HEK293 (cell line): ENCODE measurements at regions not wholly inside any gene's neighbourhood (a gene's known extent, or its start where the extent isn't known, plus 50 kb on each side); places are given as distances from the start of the nearest gene placed in this dataset.

Source experiments
- KLF10 ChIP-seq: fragments of 450-650 bp; IDR thresholded peaks from 2 replicates; pipeline ENCODE4 v1.5.1; 2018; ENCODE audit warnings: missing biosample characterization, mild to moderate bottlenecking, missing genetic modification characterization
- KLF7 ChIP-seq: fragments of 450-650 bp; formaldehyde crosslinking; IDR thresholded peaks from 2 replicates; pipeline ENCODE4 v1.5.1; 2016; ENCODE audit warnings: missing biosample characterization, missing genetic modification characterization, borderline replicate concordance
- SETDB1 ChIP-seq: IDR thresholded peaks from one replicate; pipeline ENCODE4 v1.6.1; 2017; ENCODE audit warnings: mild to moderate bottlenecking, low read length, moderate library complexity, mixed read lengths; ENCODE audit not compliant: insufficient read length
- TRIM28 ChIP-seq: IDR thresholded peaks from 2 replicates; pipeline ENCODE4 v1.6.1; 2011; ENCODE audit warnings: low read length, control low read depth, borderline replicate concordance
- YY1 ChIP-seq: fragments of 450-650 bp; formaldehyde crosslinking; IDR thresholded peaks from 2 replicates; pipeline ENCODE4 v1.5.1; 2018; ENCODE audit warnings: missing biosample characterization, missing genetic modification characterization
- ZBTB20 ChIP-seq: fragments of 450-650 bp; formaldehyde crosslinking; IDR thresholded peaks from 2 replicates; pipeline ENCODE4 v1.5.1; 2016; ENCODE audit warnings: missing biosample characterization, missing genetic modification characterization
- ZBTB21 ChIP-seq: fragments of 450-650 bp; formaldehyde crosslinking; IDR thresholded peaks from 2 replicates; pipeline ENCODE4 v1.5.1; 2017; ENCODE audit warnings: missing biosample characterization, missing genetic modification characterization
- ZFP37 ChIP-seq: fragments of 450-650 bp; formaldehyde crosslinking; IDR thresholded peaks from 2 replicates; pipeline ENCODE4 v1.5.1; 2016; ENCODE audit warnings: missing biosample characterization, missing genetic modification characterization
- ZIC2 ChIP-seq: fragments of 450-650 bp; formaldehyde crosslinking; IDR thresholded peaks from 2 replicates; pipeline ENCODE4 v1.5.1; 2016; ENCODE audit warnings: missing biosample characterization, missing genetic modification characterization
- ZNF211 ChIP-seq: fragments of 450-650 bp; formaldehyde crosslinking; IDR thresholded peaks from 2 replicates; pipeline ENCODE4 v1.5.1; 2016; ENCODE audit warnings: low read depth, missing biosample characterization, missing genetic modification characterization
- ZNF24 ChIP-seq: fragments of 450-650 bp; formaldehyde crosslinking; IDR thresholded peaks from 2 replicates; pipeline ENCODE4 v1.5.1; 2016; ENCODE audit warnings: missing biosample characterization, missing genetic modification characterization
- ZNF248 ChIP-seq: fragments of 450-650 bp; formaldehyde crosslinking; IDR thresholded peaks from 2 replicates; pipeline ENCODE4 v1.5.1; 2017; ENCODE audit warnings: missing biosample characterization, missing genetic modification characterization
- ZNF350 ChIP-seq: fragments of 450-650 bp; formaldehyde crosslinking; IDR thresholded peaks from 2 replicates; pipeline ENCODE4 v1.5.0; 2017; ENCODE audit warnings: missing biosample characterization, mild to moderate bottlenecking, missing genetic modification characterization
- ZNF354C ChIP-seq: fragments of 450-650 bp; formaldehyde crosslinking; IDR thresholded peaks from 2 replicates; pipeline ENCODE4 v1.5.1; 2016; ENCODE audit warnings: missing biosample characterization, missing genetic modification characterization, low read depth, borderline replicate concordance
- ZNF404 ChIP-seq: fragments of 450-650 bp; formaldehyde crosslinking; IDR thresholded peaks from 2 replicates; pipeline ENCODE4 v1.5.1; 2017; ENCODE audit warnings: missing biosample characterization, missing genetic modification characterization
- ZNF433 ChIP-seq: fragments of 450-650 bp; formaldehyde crosslinking; IDR thresholded peaks from 2 replicates; pipeline ENCODE4 v1.5.1; 2016; ENCODE audit warnings: missing biosample characterization, missing genetic modification characterization, low read depth
- ZNF548 ChIP-seq: fragments of 450-650 bp; formaldehyde crosslinking; IDR thresholded peaks from 2 replicates; pipeline ENCODE4 v1.5.1; 2016; ENCODE audit warnings: missing biosample characterization, missing genetic modification characterization
- ZNF560 ChIP-seq: fragments of 450-650 bp; formaldehyde crosslinking; IDR thresholded peaks from 2 replicates; pipeline ENCODE4 v1.5.1; 2017; ENCODE audit warnings: missing biosample characterization, missing genetic modification characterization, borderline replicate concordance
- ZNF600 ChIP-seq: fragments of 450-650 bp; formaldehyde crosslinking; IDR thresholded peaks from 2 replicates; pipeline ENCODE4 v1.5.1; 2016; ENCODE audit warnings: missing biosample characterization, missing genetic modification characterization
- ZNF654 ChIP-seq: fragments of 450-650 bp; formaldehyde crosslinking; IDR thresholded peaks from 2 replicates; pipeline ENCODE4 v1.5.1; 2016; ENCODE audit warnings: low read depth, missing biosample characterization, missing genetic modification characterization
- ZNF776 ChIP-seq: fragments of 450-650 bp; formaldehyde crosslinking; IDR thresholded peaks from 2 replicates; pipeline ENCODE4 v1.5.0; 2017; ENCODE audit warnings: missing biosample characterization, missing genetic modification characterization, borderline replicate concordance
- ZNF791 ChIP-seq: fragments of 450-650 bp; formaldehyde crosslinking; IDR thresholded peaks from 2 replicates; pipeline ENCODE4 v1.5.1; 2016; ENCODE audit warnings: missing biosample characterization, missing genetic modification characterization
- ZSCAN16 ChIP-seq: fragments of 450-650 bp; formaldehyde crosslinking; IDR thresholded peaks from 2 replicates; pipeline ENCODE4 v1.5.1; 2016; ENCODE audit warnings: missing biosample characterization, missing genetic modification characterization
- ZXDB ChIP-seq: fragments of 450-650 bp; formaldehyde crosslinking; IDR thresholded peaks from 2 replicates; pipeline ENCODE4 v1.5.1; 2016; ENCODE audit warnings: missing biosample characterization, missing genetic modification characterization
- TF ChIP-seq, protein P1 (sequence below): fragments of 450-650 bp; IDR thresholded peaks from 2 replicates; pipeline ENCODE4 v1.5.1; 2018; ENCODE audit warnings: missing biosample characterization, missing genetic modification characterization
- TF ChIP-seq, protein P2 (sequence below): fragments of 450-650 bp; formaldehyde crosslinking; IDR thresholded peaks from 2 replicates; pipeline ENCODE4 v1.5.1; 2016; ENCODE audit warnings: missing biosample characterization, missing genetic modification characterization
- TF ChIP-seq, protein P3 (sequence below): fragments of 450-650 bp; formaldehyde crosslinking; conservative IDR thresholded peaks from 2 replicates; pipeline ENCODE4 v1.5.1; 2016; ENCODE audit warnings: low read depth, missing biosample characterization, missing genetic modification characterization
- TF ChIP-seq, protein P4 (sequence below): fragments of 450-650 bp; formaldehyde crosslinking; IDR thresholded peaks from 2 replicates; pipeline ENCODE4 v1.5.1; 2017; ENCODE audit warnings: missing biosample characterization, missing genetic modification characterization
- TF ChIP-seq, protein P5 (sequence below): fragments of 450-650 bp; formaldehyde crosslinking; IDR thresholded peaks from 2 replicates; pipeline ENCODE4 v1.5.1; 2016; ENCODE audit warnings: missing biosample characterization, missing genetic modification characterization

DNA sequence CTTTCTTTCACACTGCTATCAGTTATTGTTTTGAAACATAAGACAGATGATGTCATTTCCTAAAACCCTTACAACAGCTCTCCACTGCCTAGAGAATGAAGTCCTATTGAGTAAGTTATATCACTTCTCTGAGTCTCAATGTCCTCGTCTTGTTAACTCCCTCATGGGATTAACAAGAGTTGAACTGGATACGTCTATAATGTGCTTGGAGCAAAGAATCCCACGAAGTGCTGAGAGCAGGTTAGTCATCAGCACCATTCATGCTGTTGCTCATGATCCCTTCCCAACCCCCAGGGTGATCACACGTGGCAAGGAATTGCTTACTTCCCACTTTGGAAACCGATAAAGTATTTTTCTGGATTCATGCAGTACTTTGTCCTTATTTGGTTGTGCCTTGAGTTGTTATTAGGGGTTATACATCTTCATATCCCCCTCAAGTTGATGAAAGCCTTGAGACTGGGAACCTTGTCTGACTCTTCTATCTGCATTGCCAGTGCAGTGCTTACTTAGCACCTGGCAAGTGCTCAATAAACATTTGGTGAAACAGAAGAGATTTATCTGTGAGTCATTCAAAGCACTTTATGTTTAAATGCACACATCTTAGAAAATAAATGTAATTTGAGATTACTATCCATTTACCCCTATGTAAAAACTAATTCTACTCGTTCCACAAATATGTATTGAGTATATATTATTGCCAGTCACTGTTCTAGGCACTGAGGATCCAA is 487.5 kb downstream of the EPM2A start (continued):
- no peak for TF ChIP-seq ZNF354C
- TF ChIP-seq, protein P1, sequence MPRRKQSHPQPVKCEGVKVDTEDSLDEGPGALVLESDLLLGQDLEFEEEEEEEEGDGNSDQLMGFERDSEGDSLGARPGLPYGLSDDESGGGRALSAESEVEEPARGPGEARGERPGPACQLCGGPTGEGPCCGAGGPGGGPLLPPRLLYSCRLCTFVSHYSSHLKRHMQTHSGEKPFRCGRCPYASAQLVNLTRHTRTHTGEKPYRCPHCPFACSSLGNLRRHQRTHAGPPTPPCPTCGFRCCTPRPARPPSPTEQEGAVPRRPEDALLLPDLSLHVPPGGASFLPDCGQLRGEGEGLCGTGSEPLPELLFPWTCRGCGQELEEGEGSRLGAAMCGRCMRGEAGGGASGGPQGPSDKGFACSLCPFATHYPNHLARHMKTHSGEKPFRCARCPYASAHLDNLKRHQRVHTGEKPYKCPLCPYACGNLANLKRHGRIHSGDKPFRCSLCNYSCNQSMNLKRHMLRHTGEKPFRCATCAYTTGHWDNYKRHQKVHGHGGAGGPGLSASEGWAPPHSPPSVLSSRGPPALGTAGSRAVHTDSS (tag by site-specific recombination), result no peak
- TF ChIP-seq, protein P2, sequence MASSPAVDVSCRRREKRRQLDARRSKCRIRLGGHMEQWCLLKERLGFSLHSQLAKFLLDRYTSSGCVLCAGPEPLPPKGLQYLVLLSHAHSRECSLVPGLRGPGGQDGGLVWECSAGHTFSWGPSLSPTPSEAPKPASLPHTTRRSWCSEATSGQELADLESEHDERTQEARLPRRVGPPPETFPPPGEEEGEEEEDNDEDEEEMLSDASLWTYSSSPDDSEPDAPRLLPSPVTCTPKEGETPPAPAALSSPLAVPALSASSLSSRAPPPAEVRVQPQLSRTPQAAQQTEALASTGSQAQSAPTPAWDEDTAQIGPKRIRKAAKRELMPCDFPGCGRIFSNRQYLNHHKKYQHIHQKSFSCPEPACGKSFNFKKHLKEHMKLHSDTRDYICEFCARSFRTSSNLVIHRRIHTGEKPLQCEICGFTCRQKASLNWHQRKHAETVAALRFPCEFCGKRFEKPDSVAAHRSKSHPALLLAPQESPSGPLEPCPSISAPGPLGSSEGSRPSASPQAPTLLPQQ (tag by site-specific recombination), result no peak
- TF ChIP-seq ZBTB20 (tag by site-specific recombination), result 0 out of 2 replicates have a peak, but pooled peaks have one; percentile 11
- no peak for TF ChIP-seq ZNF248 (tag by site-specific recombination)
- peak; percentile 58 for TF ChIP-seq ZBTB21 (tag by site-specific recombination)
- no peak for TF ChIP-seq ZNF350 (tag by site-specific recombination)
- TF ChIP-seq, protein P3, sequence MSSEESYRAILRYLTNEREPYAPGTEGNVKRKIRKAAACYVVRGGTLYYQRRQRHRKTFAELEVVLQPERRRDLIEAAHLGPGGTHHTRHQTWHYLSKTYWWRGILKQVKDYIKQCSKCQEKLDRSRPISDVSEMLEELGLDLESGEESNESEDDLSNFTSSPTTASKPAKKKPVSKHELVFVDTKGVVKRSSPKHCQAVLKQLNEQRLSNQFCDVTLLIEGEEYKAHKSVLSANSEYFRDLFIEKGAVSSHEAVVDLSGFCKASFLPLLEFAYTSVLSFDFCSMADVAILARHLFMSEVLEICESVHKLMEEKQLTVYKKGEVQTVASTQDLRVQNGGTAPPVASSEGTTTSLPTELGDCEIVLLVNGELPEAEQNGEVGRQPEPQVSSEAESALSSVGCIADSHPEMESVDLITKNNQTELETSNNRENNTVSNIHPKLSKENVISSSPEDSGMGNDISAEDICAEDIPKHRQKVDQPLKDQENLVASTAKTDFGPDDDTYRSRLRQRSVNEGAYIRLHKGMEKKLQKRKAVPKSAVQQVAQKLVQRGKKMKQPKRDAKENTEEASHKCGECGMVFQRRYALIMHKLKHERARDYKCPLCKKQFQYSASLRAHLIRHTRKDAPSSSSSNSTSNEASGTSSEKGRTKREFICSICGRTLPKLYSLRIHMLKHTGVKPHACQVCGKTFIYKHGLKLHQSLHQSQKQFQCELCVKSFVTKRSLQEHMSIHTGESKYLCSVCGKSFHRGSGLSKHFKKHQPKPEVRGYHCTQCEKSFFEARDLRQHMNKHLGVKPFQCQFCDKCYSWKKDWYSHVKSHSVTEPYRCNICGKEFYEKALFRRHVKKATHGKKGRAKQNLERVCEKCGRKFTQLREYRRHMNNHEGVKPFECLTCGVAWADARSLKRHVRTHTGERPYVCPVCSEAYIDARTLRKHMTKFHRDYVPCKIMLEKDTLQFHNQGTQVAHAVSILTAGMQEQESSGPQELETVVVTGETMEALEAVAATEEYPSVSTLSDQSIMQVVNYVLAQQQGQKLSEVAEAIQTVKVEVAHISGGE (tag by site-specific recombination), result no peak
- TF ChIP-seq KLF10, result no peak
- 0 out of 2 replicates have a peak, but pooled peaks have one; percentile 60 for TF ChIP-seq ZNF24 (tag by site-specific recombination)
- no peak for TF ChIP-seq ZSCAN16 (tag by site-specific recombination)
- peak; percentile 88; the same call in 1 of the 2 replicates for TF ChIP-seq TRIM28
- peak; percentile 45; the same call in 1 of the 2 replicates for TF ChIP-seq ZXDB
- TF ChIP-seq ZNF560 (tag by site-specific recombination), result no peak
- no peak for TF ChIP-seq ZNF548 (tag by site-specific recombination)
- no peak for TF ChIP-seq ZNF776 (tag by site-specific recombination)
- no peak for TF ChIP-seq ZIC2 (tag by site-specific recombination)
- TF ChIP-seq KLF7 (tag by site-specific recombination), result no peak
- TF ChIP-seq, protein P4, sequence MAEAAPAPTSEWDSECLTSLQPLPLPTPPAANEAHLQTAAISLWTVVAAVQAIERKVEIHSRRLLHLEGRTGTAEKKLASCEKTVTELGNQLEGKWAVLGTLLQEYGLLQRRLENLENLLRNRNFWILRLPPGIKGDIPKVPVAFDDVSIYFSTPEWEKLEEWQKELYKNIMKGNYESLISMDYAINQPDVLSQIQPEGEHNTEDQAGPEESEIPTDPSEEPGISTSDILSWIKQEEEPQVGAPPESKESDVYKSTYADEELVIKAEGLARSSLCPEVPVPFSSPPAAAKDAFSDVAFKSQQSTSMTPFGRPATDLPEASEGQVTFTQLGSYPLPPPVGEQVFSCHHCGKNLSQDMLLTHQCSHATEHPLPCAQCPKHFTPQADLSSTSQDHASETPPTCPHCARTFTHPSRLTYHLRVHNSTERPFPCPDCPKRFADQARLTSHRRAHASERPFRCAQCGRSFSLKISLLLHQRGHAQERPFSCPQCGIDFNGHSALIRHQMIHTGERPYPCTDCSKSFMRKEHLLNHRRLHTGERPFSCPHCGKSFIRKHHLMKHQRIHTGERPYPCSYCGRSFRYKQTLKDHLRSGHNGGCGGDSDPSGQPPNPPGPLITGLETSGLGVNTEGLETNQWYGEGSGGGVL (tag by site-specific recombination), result peak; percentile 63
- TF ChIP-seq ZNF600, result 0 out of 2 replicates have a peak, but pooled peaks have one; percentile 9
- TF ChIP-seq, protein P5, sequence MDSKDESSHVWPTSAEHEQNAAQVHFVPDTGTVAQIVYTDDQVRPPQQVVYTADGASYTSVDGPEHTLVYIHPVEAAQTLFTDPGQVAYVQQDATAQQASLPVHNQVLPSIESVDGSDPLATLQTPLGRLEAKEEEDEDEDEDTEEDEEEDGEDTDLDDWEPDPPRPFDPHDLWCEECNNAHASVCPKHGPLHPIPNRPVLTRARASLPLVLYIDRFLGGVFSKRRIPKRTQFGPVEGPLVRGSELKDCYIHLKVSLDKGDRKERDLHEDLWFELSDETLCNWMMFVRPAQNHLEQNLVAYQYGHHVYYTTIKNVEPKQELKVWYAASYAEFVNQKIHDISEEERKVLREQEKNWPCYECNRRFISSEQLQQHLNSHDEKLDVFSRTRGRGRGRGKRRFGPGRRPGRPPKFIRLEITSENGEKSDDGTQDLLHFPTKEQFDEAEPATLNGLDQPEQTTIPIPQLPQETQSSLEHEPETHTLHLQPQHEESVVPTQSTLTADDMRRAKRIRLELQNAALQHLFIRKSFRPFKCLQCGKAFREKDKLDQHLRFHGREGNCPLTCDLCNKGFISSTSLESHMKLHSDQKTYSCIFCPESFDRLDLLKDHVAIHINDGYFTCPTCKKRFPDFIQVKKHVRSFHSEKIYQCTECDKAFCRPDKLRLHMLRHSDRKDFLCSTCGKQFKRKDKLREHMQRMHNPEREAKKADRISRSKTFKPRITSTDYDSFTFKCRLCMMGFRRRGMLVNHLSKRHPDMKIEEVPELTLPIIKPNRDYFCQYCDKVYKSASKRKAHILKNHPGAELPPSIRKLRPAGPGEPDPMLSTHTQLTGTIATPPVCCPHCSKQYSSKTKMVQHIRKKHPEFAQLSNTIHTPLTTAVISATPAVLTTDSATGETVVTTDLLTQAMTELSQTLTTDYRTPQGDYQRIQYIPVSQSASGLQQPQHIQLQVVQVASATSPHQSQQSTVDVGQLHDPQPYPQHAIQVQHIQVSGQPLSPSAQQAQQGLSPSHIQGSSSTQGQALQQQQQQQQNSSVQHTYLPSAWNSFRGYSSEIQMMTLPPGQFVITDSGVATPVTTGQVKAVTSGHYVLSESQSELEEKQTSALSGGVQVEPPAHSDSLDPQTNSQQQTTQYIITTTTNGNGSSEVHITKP (tag by site-specific recombination), result peak; percentile 41
- TF ChIP-seq ZNF791 (tag by site-specific recombination), result no peak
- TF ChIP-seq YY1, result no peak
- TF ChIP-seq ZNF654 (tag by site-specific recombination), result no peak
- peak; percentile 80 for TF ChIP-seq SETDB1
- no peak for TF ChIP-seq ZNF211
- 0 out of 2 replicates have a peak, but pooled peaks have one; percentile 43 for TF ChIP-seq ZFP37 (tag by site-specific recombination)
- TF ChIP-seq ZNF404, result no peak
- TF ChIP-seq ZNF433 (tag by site-specific recombination), result no peak
